GM12878 (cell line): ENCODE measurements at regions not wholly inside any gene's neighbourhood (a gene's known extent, or its start where the extent isn't known, plus 50 kb on each side); places are given as distances from the start of the nearest gene placed in this dataset.

Experiments used
- ATAC-seq: fragments of 200-7000 bp; cut with Tn5 transposase; 3 replicates; pipeline ENCODE4 v1.9.1; 2020; ENCODE audit warnings: mild to moderate bottlenecking, moderate library complexity
- BruUV-seq: library from RNA; stranded (reverse); fragments of 400-500 nt; replicated peaks from 2 replicates; lab custom pipeline; 2021; lab: Mats Ljungman, UMichigan
- CTCF ChIA-PET: fragments of 300-600 bp; sonication (Branson Sonifier 250); formaldehyde crosslinking; extraction: SDS; loops from one replicate; lab custom pipeline; 2021; ENCODE audit warnings: inconsistent platforms; lab: Yijun Ruan, JAX
- POLR2A ChIA-PET: fragments of 350-600 bp; formaldehyde crosslinking; extraction: SDS; loops from one replicate; lab custom pipeline; 2021; ENCODE audit warnings: inconsistent platforms; lab: Charles Lee
- RAD21 ChIA-PET: fragments of 300-600 bp; sonication (Branson Sonifier 250); formaldehyde crosslinking; loops from one replicate; lab custom pipeline; 2023; ENCODE audit warnings: antibody characterized with exemption; ENCODE audit not compliant: unreplicated experiment; lab: Charles Lee
- SMC1A ChIA-PET: fragments of 300-600 bp; sonication (Branson Sonifier 250); formaldehyde crosslinking; loops from one replicate; lab custom pipeline; 2023; ENCODE audit not compliant: unreplicated experiment, uncharacterized antibody; lab: Charles Lee
- DNase-seq: peaks from one replicate; pipeline ENCODE4 v3.0.0-alpha.2; 2011; ENCODE audit warnings: low read depth, low spot score
- FAIRE-seq: peaks from 3 replicates; lab custom pipeline; 2011; peaks lifted over from hg19 to GRCh38; lab: Jason Lieb, UNC
- H2AFZ ChIP-seq: 2 replicates; pipeline ENCODE4 v1.6.0; 2011; ENCODE audit warnings: low read depth, low read length, control low read depth; ENCODE audit not compliant: control insufficient read depth
- H3K27ac ChIP-seq: 2 replicates; pipeline ENCODE4 v1.5.1; 2011; ENCODE audit warnings: control low read depth; ENCODE audit not compliant: control insufficient read depth, insufficient read depth
- H3K27me3 ChIP-seq, 2 experiments: replicated peaks in 1 of 2; 2 replicates each; pipeline versions ENCODE4 v1.6.0 to v1.6.1; 2011; ENCODE audit warnings: low read length in 1 of 2; ENCODE audit not compliant: control insufficient read depth in 2 of 2, insufficient read depth in 2 of 2
- H3K36me3 ChIP-seq, 2 experiments: 2 replicates each; pipeline ENCODE4 v1.5.1; 2011; ENCODE audit warnings: low read length in 1 of 2; ENCODE audit not compliant: control insufficient read depth in 2 of 2, insufficient read depth in 2 of 2
- H3K4me1 ChIP-seq: 2 replicates; pipeline ENCODE4 v1.6.1; 2011; ENCODE audit warnings: mild to moderate bottlenecking, low read length, moderate library complexity, mixed read lengths; ENCODE audit not compliant: control insufficient read depth, insufficient read depth
- H3K4me2 ChIP-seq: 2 replicates; pipeline ENCODE4 v1.6.0; 2011; ENCODE audit warnings: control low read depth; ENCODE audit not compliant: control insufficient read depth, insufficient read depth
- H3K4me3 ChIP-seq: fragments of 200-600 bp; sonication (generic); 2 replicates; pipeline ENCODE4 v1.5.1; 2016
- H3K79me2 ChIP-seq: 2 replicates; pipeline ENCODE4 v1.6.0; 2011; ENCODE audit warnings: low read length; ENCODE audit not compliant: control insufficient read depth, insufficient read depth
- H3K9ac ChIP-seq: 2 replicates; pipeline ENCODE4 v1.8.0; 2011; ENCODE audit warnings: low read length, control low read depth, mixed read lengths; ENCODE audit not compliant: control insufficient read depth, insufficient read depth
- H3K9me3 ChIP-seq: replicated peaks from 3 replicates; pipeline ENCODE4 v1.5.1; 2011; ENCODE audit warnings: mild to moderate bottlenecking, low read length; ENCODE audit not compliant: control insufficient read depth, insufficient read depth
- H4K20me1 ChIP-seq: 2 replicates; pipeline ENCODE4 v1.6.0; 2011; ENCODE audit not compliant: control insufficient read depth, insufficient read depth
- BACH1 ChIP-seq: fragments of 450-650 bp; IDR thresholded peaks from 2 replicates; pipeline ENCODE4 v1.6.1; 2017; ENCODE audit warnings: mild to moderate bottlenecking, borderline replicate concordance
- IRF4 ChIP-seq: IDR thresholded peaks from 2 replicates; pipeline ENCODE4 v1.6.1; 2011; ENCODE audit warnings: low read depth, low read length
- LARP7 ChIP-seq: fragments of 450-650 bp; IDR thresholded peaks from 2 replicates; pipeline ENCODE4 v1.6.1; 2017; ENCODE audit warnings: mild to moderate bottlenecking
- TCF7 ChIP-seq: IDR thresholded peaks from 2 replicates; pipeline ENCODE4 v1.6.1; 2014; ENCODE audit warnings: antibody characterized with exemption, borderline replicate concordance
- WGBS: methylation state at CpG from one replicate; pipeline ENCODE4 v1.1.6; 2016; ENCODE audit warnings: low lambda C conversion rate; ENCODE audit not compliant: insufficient replicate concordance, insufficient coverage; ENCODE audit errors: missing lambda C conversion rate; 5-methylcytosine and 5-hydroxymethylcytosine counted together
- in situ Hi-C: fragments of 300-500 bp; cut with MboI; formaldehyde crosslinking; loops from 9 replicates; pipeline ENCODE4 v1.14.3; 2018; ENCODE audit warnings: mixed read lengths
- intact Hi-C: fragments of 100-400 bp; cut with micrococcal nuclease; formaldehyde crosslinking; loops from one replicate; pipeline ENCODE4 v1.14.2; 2022; ENCODE audit not compliant: unreplicated experiment
- TF ChIP-seq, protein P1 (sequence below): IDR thresholded peaks from 2 replicates; pipeline ENCODE4 v1.6.1; 2011; ENCODE audit warnings: borderline replicate concordance, low read depth, mild to moderate bottlenecking, moderate library complexity, low read length; ENCODE audit not compliant: insufficient read depth, poor library complexity, severe bottlenecking
- TF ChIP-seq, protein P2 (sequence below): fragments of 450-650 bp; IDR thresholded peaks from 2 replicates; pipeline ENCODE4 v1.6.1; 2016; ENCODE audit warnings: mild to moderate bottlenecking

DNA sequence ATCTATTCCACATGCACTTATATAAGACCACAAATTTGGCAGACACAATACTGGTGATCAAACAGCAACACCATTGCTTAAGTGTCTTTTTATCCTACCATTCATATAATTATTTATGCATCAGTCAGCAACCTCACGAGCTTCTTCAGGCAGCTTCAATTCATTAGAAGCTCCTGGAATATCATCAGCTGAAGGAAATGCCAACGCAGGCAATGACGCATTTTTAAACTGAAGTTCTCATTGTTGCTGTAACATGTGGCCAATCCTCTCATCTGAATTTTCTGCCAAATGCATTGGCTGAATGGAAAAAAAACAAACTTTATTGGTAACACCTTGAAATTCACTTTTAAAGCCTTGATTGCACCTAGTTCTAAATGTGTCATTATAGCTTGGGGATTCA lies 376.4 kb upstream of the RGMB start:
- Histone ChIP-seq H3K9me3 (no peaks in the 10 kb centered on the region), H3K4me1 (no peaks in the 10 kb centered on the region), H4K20me1 (no peaks in the 10 kb centered on the region), H3K36me3 (no peaks in the 10 kb centered on the region), H3K27me3 (no peaks in the 10 kb centered on the region), H3K79me2 (no peaks in the 10 kb centered on the region), H3K27ac (no peak overlapping the region), H3K4me2 (no peak overlapping the region), H2AFZ (no peak overlapping the region), H3K9ac (no peak overlapping the region), H3K4me3 (no peak overlapping the region)
- no peak for DNase-seq
- no TSS peak for BruUV-seq
- RAD21 ChIA-PET, result no interaction called here
- no peak for ATAC-seq
- 45% methylated on average over 3 of the region's 3 CpGs for WGBS
- in situ Hi-C loops (no loop called here), intact Hi-C loops (no loop called here)
- TF ChIP-seq TCF7 (no peak), LARP7 (no peak), BACH1 (no peak), IRF4 (no peak)
- TF ChIP-seq, protein P1, sequence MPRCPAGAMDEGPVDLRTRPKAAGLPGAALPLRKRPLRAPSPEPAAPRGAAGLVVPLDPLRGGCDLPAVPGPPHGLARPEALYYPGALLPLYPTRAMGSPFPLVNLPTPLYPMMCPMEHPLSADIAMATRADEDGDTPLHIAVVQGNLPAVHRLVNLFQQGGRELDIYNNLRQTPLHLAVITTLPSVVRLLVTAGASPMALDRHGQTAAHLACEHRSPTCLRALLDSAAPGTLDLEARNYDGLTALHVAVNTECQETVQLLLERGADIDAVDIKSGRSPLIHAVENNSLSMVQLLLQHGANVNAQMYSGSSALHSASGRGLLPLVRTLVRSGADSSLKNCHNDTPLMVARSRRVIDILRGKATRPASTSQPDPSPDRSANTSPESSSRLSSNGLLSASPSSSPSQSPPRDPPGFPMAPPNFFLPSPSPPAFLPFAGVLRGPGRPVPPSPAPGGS, result no peak
- TF ChIP-seq, protein P2, sequence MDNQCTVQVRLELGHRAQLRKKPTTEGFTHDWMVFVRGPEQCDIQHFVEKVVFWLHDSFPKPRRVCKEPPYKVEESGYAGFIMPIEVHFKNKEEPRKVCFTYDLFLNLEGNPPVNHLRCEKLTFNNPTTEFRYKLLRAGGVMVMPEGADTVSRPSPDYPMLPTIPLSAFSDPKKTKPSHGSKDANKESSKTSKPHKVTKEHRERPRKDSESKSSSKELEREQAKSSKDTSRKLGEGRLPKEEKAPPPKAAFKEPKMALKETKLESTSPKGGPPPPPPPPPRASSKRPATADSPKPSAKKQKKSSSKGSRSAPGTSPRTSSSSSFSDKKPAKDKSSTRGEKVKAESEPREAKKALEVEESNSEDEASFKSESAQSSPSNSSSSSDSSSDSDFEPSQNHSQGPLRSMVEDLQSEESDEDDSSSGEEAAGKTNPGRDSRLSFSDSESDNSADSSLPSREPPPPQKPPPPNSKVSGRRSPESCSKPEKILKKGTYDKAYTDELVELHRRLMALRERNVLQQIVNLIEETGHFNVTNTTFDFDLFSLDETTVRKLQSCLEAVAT, result no peak
- no peak for FAIRE-seq
- CTCF ChIA-PET, result interaction anchor here (1.2 kb wide), 1 partner anchor 1166 kb away, joined by 3 read pairs; no protein-coding TSS in a partner anchor
- SMC1A ChIA-PET, result no interaction called here
- POLR2A ChIA-PET, result no interaction called here
